ENCODE measurements at regions not wholly inside any gene's neighbourhood (a gene's known extent, or its start where the extent isn't known, plus 50 kb on each side); places are given as distances from the start of the nearest gene placed in this dataset.

DNA sequence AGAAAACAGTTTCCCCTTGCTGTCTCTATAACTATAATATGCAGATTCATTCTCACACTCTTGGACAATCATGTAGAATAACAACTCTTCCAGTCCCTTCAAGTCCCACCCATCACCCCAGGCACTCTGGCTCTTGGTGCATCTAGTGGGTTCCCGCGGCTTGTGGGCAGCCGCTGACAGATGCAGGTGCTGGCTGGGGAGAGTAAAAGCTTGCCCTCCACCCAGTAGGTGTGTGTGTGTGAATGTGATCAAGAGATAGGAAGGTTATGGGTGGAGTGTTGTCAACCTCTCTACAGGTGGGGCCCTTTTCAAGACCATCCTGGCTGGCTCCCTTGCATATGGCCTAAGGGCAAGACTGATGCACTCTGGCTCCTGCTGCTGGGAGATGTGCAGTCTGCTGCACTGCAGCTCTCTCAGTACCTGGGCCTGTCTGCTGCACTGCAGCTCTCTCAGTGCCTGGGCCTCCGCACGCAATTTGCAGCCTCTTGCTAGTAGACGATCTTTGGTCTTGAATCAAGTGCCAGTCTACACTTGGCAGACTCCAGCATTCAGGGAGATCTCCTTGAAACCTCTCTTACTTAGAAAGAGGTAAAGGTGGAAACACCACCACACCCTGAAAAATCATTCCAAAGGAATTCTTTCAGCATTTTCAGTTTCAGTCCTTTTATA, 189.7 kb upstream of the GDNF start:
- DNase-seq (ENCODE audit: low spot score) = no peak

GRCh38 chr5:38023799-38024198, 184.0 kb upstream of the GDNF start:
- DNase-seq (ENCODE audit: low spot score) = no peak

GRCh38 chr5:38023371-38023770, 183.5 kb upstream of the GDNF start:
- no peak for DNase-seq (ENCODE audit: low spot score)

GRCh38 chr5:38022631-38023030, 182.8 kb upstream of the GDNF start:
- no peak for DNase-seq (ENCODE audit: low spot score)

- DNase-seq (ENCODE audit: low spot score) = no peak
Observed at GRCh38 chr5:38018016-38018415, 178.2 kb upstream of the GDNF start.

GRCh38 chr5:38013107-38013506, 173.3 kb upstream of the GDNF start:
- DNase-seq (ENCODE audit: low spot score) = no peak

DNA sequence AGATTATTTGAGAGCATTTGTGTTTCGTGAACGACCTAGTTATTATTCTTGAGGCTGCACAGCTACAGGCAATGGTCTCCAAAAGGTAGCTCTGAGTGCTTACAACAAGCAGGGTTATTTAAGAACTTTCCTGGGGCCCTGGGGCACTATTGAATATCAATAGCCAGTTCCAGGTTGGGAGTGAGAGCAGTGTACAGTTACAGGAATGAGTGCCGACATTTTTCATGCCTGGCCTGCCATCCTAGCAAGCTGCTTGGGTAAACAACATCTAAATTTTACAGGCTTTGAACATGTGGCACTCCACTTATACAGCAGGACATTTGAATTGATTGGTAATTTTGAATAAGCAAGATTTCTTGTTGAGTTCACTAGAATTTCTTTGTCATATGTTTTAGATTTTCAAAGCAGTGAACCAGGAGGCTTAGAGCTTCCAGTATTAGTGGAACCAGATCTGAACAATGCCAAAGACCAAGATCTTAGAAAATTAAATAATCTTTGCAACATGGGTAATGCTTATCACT, 171.9 kb upstream of the GDNF start:
- no peak for DNase-seq (ENCODE audit: low spot score)

- DNase-seq (ENCODE audit: low spot score) = no peak
Observed at GRCh38 chr5:38009749-38010358, 170.0 kb upstream of the GDNF start.

DNA sequence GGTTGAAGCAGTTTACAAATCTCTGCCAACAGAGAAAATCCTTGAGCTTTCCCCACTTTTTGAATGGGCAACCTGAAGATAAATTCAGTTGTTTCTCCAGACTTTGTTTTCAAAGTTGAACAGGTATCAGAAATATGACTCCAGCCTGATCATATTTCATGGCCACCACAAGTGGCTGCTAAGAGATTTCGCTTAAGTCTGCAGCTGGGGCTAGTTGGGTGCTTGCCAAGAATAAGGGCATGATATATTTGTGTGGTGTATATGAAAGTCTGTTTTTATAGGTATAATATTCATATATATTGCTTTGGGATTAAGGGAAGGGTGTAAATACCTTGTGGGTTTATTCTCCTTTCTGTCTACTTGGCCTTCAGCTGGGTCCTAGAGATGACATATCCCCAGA, 168.4 kb upstream of the GDNF start:
- no peak for DNase-seq (ENCODE audit: low spot score)

DNA sequence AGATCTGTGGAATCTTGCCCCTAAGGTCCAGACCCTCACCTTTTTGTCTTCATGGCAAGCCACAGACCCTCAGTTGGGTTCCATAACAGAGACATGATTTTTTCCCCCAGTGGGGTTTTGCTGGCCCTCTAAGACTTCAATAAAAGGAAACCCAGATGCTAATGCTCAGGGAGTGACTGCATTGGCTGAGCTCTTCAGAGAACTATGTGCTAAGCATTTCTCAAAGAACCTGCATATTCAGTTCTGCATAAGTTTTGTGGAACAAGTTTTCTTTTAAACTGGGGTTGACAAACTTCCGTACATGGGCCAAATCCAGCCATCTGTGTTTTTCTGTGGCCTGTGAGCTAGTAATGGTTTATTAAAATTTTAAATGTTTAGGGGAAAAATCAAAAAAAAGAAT, 159.8 kb upstream of the GDNF start:
- DNase-seq (ENCODE audit: low spot score) = no peak

- DNase-seq (ENCODE audit: low spot score) = no peak
Observed at GRCh38 chr5:37996918-37997317, 157.1 kb upstream of the GDNF start.

GRCh38 chr5:37994729-37995128, 154.9 kb upstream of the GDNF start:
- DNase-seq (ENCODE audit: low spot score) = no peak

DNA sequence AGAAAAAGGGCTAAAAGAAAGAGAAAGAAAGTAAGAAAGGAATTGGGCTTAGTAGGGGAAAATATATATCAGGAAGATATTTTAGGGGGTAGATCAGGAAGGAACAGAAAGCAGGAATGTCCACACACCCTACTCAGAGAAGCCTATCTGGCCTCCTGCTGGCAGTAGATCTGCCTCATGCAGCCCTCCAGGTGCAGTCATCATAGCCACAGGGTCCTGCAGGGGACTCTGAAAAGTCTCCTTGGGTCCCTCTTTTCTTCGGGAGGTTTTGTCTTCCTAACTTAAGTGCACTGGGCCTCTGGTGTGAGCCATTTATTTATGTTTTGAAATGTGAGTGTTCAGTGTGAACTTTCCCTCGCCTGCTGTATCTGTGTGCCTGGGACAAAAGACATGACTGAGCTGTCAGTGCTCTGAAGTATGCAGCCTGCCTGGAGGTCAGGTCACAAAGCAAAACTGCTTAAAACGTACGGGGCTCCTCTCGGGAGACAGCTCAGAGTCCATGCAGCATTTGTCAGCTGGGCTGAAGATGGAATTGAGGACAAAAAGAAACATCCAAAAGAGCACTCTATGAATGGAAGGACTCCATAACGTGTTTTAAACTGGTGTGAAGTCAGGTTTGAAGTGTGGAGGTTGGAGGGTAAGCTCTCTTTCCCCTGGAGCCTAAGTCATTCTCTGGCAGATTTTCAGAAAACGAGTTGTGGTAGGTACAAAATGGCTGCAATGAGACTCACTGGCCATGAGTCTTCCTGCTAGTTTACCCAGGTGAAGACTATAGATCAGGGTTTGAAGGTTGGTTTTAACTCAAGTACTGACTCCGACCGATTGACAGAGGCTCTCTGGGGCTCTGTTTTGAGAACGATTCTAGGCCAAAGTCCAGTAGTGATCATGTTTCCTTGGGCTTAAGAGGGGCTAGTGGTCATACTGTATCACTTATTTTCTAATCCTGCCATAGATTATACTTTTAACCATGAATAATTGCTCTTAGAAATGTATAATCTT, 151.8 kb upstream of the GDNF start:
- no peak for DNase-seq (ENCODE audit: low spot score)

DNA sequence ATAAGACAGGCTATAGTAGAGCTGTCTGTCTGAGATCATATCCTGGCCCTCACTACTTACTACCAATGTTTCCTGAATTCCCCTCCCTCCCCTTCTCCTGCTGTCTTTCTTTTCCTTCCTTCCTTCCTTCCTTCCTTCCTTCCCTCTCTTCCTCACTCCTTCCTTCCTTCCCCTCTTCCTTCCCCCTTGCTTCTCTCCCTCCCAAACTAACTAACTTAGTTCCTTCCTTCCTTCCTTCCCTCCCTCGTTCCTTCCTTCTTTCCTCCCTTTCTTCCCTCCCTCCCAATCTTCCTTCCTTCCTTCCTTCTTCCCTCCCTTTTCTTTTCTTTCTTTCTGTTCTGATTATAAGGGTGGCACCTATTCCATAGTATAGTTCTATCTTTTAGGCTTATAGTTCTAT, 150.0 kb upstream of the GDNF start:
- no peak for DNase-seq (ENCODE audit: low spot score)

- no peak for DNase-seq (ENCODE audit: low spot score)
Observed at GRCh38 chr5:37988454-37989046, 148.7 kb upstream of the GDNF start.

DNA sequence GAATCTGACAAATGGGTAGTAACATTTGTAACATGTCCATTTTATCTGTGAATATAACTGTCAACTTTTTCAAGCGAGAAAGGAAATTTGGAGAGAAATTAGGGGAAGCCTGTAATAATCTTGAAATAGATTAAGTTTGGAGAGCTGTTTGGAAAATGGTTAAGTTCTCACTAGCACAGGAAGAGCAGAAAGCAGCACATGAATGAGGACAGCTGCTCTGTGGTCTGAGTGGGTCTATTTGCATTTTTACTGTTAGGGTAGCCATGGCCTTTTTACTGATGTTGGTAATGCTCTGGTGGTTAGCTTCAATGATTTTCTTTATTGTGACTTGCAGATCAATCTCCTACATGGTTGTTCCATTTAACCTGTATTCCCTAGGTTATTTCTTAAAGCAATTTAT, 144.5 kb upstream of the GDNF start:
- DNase-seq (ENCODE audit: low spot score) = no peak

- no peak for DNase-seq (ENCODE audit: low spot score)
Observed at GRCh38 chr5:37983463-37983862, 143.6 kb upstream of the GDNF start.

DNA sequence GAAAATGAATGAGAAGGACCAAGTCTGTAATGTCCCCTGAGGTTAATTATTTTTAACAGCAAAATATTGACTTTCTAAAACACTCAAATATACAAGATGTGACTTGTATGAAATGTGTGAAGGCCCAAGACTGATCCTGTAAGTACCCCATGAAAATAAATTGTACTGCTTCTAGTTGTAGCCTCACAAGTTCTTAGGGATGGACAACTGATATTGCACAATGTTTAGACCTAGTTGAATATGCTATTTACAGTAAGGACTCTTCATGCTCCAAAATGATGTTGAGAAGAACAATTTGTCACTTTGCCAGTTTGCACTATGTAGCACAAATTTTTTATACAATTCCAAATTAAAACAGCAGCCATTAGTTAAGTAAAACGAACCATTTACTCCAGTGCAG, 139.7 kb upstream of the GDNF start:
- DNase-seq (ENCODE audit: low spot score) = no peak

- no peak for DNase-seq (ENCODE audit: low spot score)
Observed at GRCh38 chr5:37975531-37975930, 135.7 kb upstream of the GDNF start.

DNA sequence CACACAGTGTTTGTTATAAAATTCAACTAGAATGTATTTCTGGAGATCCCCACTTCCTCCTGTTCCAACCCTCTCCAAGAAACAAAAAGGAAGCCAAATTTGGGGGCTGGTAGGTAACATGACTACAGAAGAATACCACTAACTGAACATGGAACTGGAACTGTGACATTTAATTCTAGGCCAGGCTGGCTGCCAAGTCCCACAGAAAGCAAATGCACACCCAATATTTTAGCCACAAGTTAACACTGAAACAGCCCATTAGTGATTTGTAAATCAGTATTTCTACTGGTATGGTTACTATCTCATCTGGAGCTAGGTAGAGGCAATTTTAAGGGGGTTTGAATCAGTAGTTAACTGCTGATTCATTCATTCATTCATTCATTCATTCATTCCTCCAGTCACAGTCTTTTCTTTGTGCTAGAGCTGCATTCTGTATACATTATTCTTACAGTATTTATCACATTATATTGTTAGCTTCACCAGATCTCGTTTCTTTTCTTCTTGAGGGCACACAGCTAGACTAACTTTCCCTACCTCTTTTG, 131.7 kb upstream of the GDNF start:
- no peak for DNase-seq (ENCODE audit: low spot score)

GRCh38 chr5:37966871-37967270, 127.0 kb upstream of the GDNF start:
- no peak for DNase-seq (ENCODE audit: low spot score)

- DNase-seq (ENCODE audit: low spot score) = no peak
Observed at GRCh38 chr5:37966291-37966690, 126.5 kb upstream of the GDNF start.

Measured in A172 (cell line).